OCI-LY1 (cell line): ENCODE measurements at regions not wholly inside any gene's neighbourhood (a gene's known extent, or its start where the extent isn't known, plus 50 kb on each side); places are given as distances from the start of the nearest gene placed in this dataset.

Experiments
- H2AFZ ChIP-seq: fragments of 200-600 bp; sonication (generic), shearing (Covaris generic); 2 replicates; pipeline ENCODE4 v1.6.0; 2014; ENCODE audit warnings: antibody characterized with exemption, mild to moderate bottlenecking, low read length
- H3F3A ChIP-seq: fragments of 200-600 bp; sonication (generic), shearing (Covaris generic); 2 replicates; pipeline ENCODE4 v1.6.0; 2014; ENCODE audit warnings: mild to moderate bottlenecking, antibody characterized with exemption, low read length, moderate library complexity; ENCODE audit not compliant: insufficient read depth
- H3K27ac ChIP-seq: fragments of 200-600 bp; sonication (generic); 2 replicates; pipeline ENCODE4 v1.5.1; 2014; ENCODE audit warnings: low read length, mixed run types, mild to moderate bottlenecking, low read depth; ENCODE audit not compliant: poor library complexity, severe bottlenecking
- H3K27me3 ChIP-seq: fragments of 200-600 bp; sonication (generic); 2 replicates; pipeline ENCODE4 v1.6.0; 2014; ENCODE audit warnings: antibody characterized with exemption, mild to moderate bottlenecking, low read length, moderate library complexity; ENCODE audit not compliant: insufficient read depth
- H3K36me3 ChIP-seq: fragments of 200-600 bp; sonication (generic); 2 replicates; pipeline ENCODE4 v1.6.1; 2014; ENCODE audit warnings: mild to moderate bottlenecking, antibody characterized with exemption, low read length, moderate library complexity, mixed read lengths; ENCODE audit not compliant: insufficient read depth
- H3K4me1 ChIP-seq: fragments of 200-600 bp; sonication (generic); 2 replicates; pipeline ENCODE4 v1.5.1; 2014; ENCODE audit warnings: mild to moderate bottlenecking, low read length, moderate library complexity; ENCODE audit not compliant: insufficient read depth, severe bottlenecking
- H3K4me2 ChIP-seq: fragments of 200-600 bp; sonication (generic), shearing (Covaris generic); 2 replicates; pipeline ENCODE4 v1.6.1; 2014; ENCODE audit warnings: low read length
- H3K4me3 ChIP-seq: fragments of 200-600 bp; sonication (generic); 2 replicates; pipeline ENCODE4 v1.5.1; 2014; ENCODE audit warnings: low read length, low read depth, mild to moderate bottlenecking, mixed read lengths; ENCODE audit not compliant: poor library complexity, severe bottlenecking
- H3K79me2 ChIP-seq: fragments of 200-600 bp; shearing (Covaris generic); 2 replicates; pipeline ENCODE4 v1.6.1; 2016; ENCODE audit warnings: mixed run types, low read length, mixed read lengths; ENCODE audit not compliant: insufficient read depth
- H3K9ac ChIP-seq: fragments of 200-600 bp; sonication (generic), shearing (Covaris generic); 2 replicates; pipeline ENCODE4 v1.6.1; 2014; ENCODE audit warnings: mild to moderate bottlenecking, low read length, mixed read lengths
- H3K9me2 ChIP-seq: fragments of 200-600 bp; sonication (generic), shearing (Covaris generic); 2 replicates; pipeline ENCODE4 v1.6.1; 2014; ENCODE audit warnings: low read depth, mild to moderate bottlenecking, low read length, mixed read lengths
- H3K9me3 ChIP-seq: fragments of 200-600 bp; shearing (Covaris generic); 2 replicates; pipeline ENCODE4 v1.6.1; 2014; ENCODE audit warnings: low read length, mixed read lengths
- H4K20me1 ChIP-seq: fragments of 200-600 bp; sonication (generic), shearing (Covaris generic); 2 replicates; pipeline ENCODE4 v1.6.0; 2016; ENCODE audit warnings: mild to moderate bottlenecking, low read length; ENCODE audit not compliant: insufficient read depth
- EZH2 ChIP-seq: fragments of 200-600 bp; sonication (generic), shearing (Covaris generic); IDR thresholded peaks from 2 replicates; pipeline ENCODE4 v1.8.0; 2017; ENCODE audit warnings: borderline replicate concordance, mixed run types, mild to moderate bottlenecking, antibody characterized with exemption, low read length, moderate library complexity, mixed read lengths
- TF ChIP-seq, protein P1 (sequence below): fragments of 200-600 bp; sonication (generic), shearing (Covaris generic); IDR thresholded peaks from 2 replicates; pipeline ENCODE4 v1.5.1; 2017; ENCODE audit warnings: mild to moderate bottlenecking, antibody characterized with exemption, low read length, moderate library complexity, mixed read lengths

GRCh38 chr10:6343305-6344010, 140.7 kb downstream of the PFKFB3 start:
- Histone ChIP-seq H3K9ac (no peak overlapping the region), H3K79me2 (no peaks in the 10 kb centered on the region), H3K4me2 (no peak overlapping the region), H2AFZ (no peak overlapping the region), H3K4me3 (no peak overlapping the region), H3F3A (0 out of 2 replicates have a peak, but pooled peaks cover 2% of the 10 kb centered on the region), H3K36me3 (no peaks in the 10 kb centered on the region), H3K4me1 (peaks cover 37% of the 10 kb centered on the region), H3K27me3 (no peaks in the 10 kb centered on the region), H3K9me2 (no peaks in the 10 kb centered on the region), H4K20me1 (no peaks in the 10 kb centered on the region), H3K27ac (peak overlapping the region; percentile 26), H3K9me3 (no peaks in the 10 kb centered on the region)
- TF ChIP-seq EZH2 = no peak
- TF ChIP-seq, protein P1, sequence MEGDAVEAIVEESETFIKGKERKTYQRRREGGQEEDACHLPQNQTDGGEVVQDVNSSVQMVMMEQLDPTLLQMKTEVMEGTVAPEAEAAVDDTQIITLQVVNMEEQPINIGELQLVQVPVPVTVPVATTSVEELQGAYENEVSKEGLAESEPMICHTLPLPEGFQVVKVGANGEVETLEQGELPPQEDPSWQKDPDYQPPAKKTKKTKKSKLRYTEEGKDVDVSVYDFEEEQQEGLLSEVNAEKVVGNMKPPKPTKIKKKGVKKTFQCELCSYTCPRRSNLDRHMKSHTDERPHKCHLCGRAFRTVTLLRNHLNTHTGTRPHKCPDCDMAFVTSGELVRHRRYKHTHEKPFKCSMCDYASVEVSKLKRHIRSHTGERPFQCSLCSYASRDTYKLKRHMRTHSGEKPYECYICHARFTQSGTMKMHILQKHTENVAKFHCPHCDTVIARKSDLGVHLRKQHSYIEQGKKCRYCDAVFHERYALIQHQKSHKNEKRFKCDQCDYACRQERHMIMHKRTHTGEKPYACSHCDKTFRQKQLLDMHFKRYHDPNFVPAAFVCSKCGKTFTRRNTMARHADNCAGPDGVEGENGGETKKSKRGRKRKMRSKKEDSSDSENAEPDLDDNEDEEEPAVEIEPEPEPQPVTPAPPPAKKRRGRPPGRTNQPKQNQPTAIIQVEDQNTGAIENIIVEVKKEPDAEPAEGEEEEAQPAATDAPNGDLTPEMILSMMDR = no peak

DNA sequence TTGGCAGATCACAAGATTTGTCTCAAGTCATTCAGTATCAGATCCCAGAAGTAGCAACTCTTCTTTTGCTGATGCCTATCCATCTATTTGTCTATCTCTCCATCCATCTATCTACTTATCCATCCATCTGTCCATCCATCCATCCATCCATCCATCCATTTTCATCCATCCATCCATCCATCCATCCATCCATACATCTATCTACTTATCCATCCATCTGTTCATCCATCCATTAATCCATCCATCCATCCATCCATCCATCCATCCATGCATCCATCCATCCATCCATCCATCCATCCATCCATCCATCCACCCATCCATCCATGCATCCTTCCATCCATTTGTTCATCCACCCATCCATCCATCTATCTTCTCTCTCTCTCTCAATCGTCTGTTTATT, 142.7 kb downstream of the PFKFB3 start:
- H3K27ac ChIP-seq = no peak overlapping the region
- peaks cover 9% of the 10 kb centered on the region for H3F3A ChIP-seq
- H3K4me1 ChIP-seq = peaks cover 57% of the 10 kb centered on the region
- no peaks in the 10 kb centered on the region for H3K9me2 ChIP-seq
- no peaks in the 10 kb centered on the region for H3K9me3 ChIP-seq
- no peak overlapping the region for H2AFZ ChIP-seq
- H3K27me3 ChIP-seq = no peaks in the 10 kb centered on the region
- no peaks in the 10 kb centered on the region for H3K36me3 ChIP-seq
- H3K79me2 ChIP-seq = no peaks in the 10 kb centered on the region
- no peak for TF ChIP-seq EZH2
- TF ChIP-seq, protein P1 = no peak
- H4K20me1 ChIP-seq = no peaks in the 10 kb centered on the region
- no peak overlapping the region for H3K4me2 ChIP-seq
- H3K4me3 ChIP-seq = no peak overlapping the region
- no peak overlapping the region for H3K9ac ChIP-seq

GRCh38 chr10:6346631-6347030, 143.9 kb downstream of the PFKFB3 start:
- no peaks in the 10 kb centered on the region for H3K27me3 ChIP-seq
- TF ChIP-seq EZH2 = no peak
- TF ChIP-seq, protein P1 = no peak
- peak overlapping the region; percentile 96 for H3K4me2 ChIP-seq
- H3K4me1 ChIP-seq = peaks cover 64% of the 10 kb centered on the region
- no peaks in the 10 kb centered on the region for H3K36me3 ChIP-seq
- peak overlapping the region; percentile 100 for H3K27ac ChIP-seq
- peak overlapping the region; percentile 95; the same call in 1 of the 2 replicates for H3K9ac ChIP-seq
- H3F3A ChIP-seq = peaks cover 9% of the 10 kb centered on the region
- H3K9me3 ChIP-seq = no peaks in the 10 kb centered on the region
- peak overlapping the region; percentile 61 for H3K4me3 ChIP-seq
- H2AFZ ChIP-seq = no peak overlapping the region
- H3K79me2 ChIP-seq = no peaks in the 10 kb centered on the region
- no peaks in the 10 kb centered on the region for H3K9me2 ChIP-seq
- H4K20me1 ChIP-seq = no peaks in the 10 kb centered on the region
